Left hindlimb (tissue), 1 donor: ENCODE measurements at regions not wholly inside any gene's neighbourhood (a gene's known extent, or its start where the extent isn't known, plus 50 kb on each side); places are given as distances from the start of the nearest gene placed in this dataset.

Experiments
- DNase-seq: peaks from one replicate; pipeline ENCODE4 v3.0.0-alpha.2; 2018

- no peak for DNase-seq
Observed at GRCh38 chr6:33950891-33951889, 147.4 kb upstream of the MLN start.

GRCh38 chr6:33950472-33950881 is 146.7 kb upstream of the MLN start:
- DNase-seq, result no peak

GRCh38 chr6:33949877-33950435 is 146.2 kb upstream of the MLN start:
- no peak for DNase-seq

GRCh38 chr6:33949111-33949510 is 145.3 kb upstream of the MLN start:
- DNase-seq, result no peak

- DNase-seq, result no peak
Observed at GRCh38 chr6:33947916-33948594, 144.3 kb upstream of the MLN start.

GRCh38 chr6:33947047-33947446 is 143.2 kb upstream of the MLN start:
- no peak for DNase-seq

- DNase-seq, result no peak
Observed at GRCh38 chr6:33945931-33946330, 142.1 kb upstream of the MLN start.

- DNase-seq, result no peak
Observed at GRCh38 chr6:33944686-33945411, 141.0 kb upstream of the MLN start.

GRCh38 chr6:33936886-33937285 is 133.1 kb upstream of the MLN start:
- DNase-seq, result no peak

GRCh38 chr6:33935439-33936080 is 131.8 kb upstream of the MLN start:
- DNase-seq, result no peak

GRCh38 chr6:33934731-33935270 is 131.0 kb upstream of the MLN start:
- no peak for DNase-seq

- no peak for DNase-seq
Observed at GRCh38 chr6:33933101-33933500, 129.3 kb upstream of the MLN start.

- DNase-seq, result no peak
Observed at GRCh38 chr6:33931799-33932198, 128.0 kb upstream of the MLN start.

- DNase-seq, result no peak
Observed at GRCh38 chr6:33929575-33930288, 125.9 kb upstream of the MLN start.

GRCh38 chr6:33927616-33928015 is 123.8 kb upstream of the MLN start:
- DNase-seq, result no peak

- no peak for DNase-seq
Observed at GRCh38 chr6:33927112-33927511, 123.3 kb upstream of the MLN start.

GRCh38 chr6:33926451-33926850 is 122.6 kb upstream of the MLN start:
- DNase-seq, result no peak

GRCh38 chr6:33925936-33926335 is 122.1 kb upstream of the MLN start:
- DNase-seq, result no peak

GRCh38 chr6:33925210-33925609 is 121.4 kb upstream of the MLN start:
- DNase-seq, result no peak

GRCh38 chr6:33924681-33925080 is 120.9 kb upstream of the MLN start:
- DNase-seq, result no peak

- DNase-seq, result no peak
Observed at GRCh38 chr6:33923857-33924514, 120.2 kb upstream of the MLN start.
